ENCODE measurements at regions not wholly inside any gene's neighbourhood (a gene's known extent, or its start where the extent isn't known, plus 50 kb on each side); places are given as distances from the start of the nearest gene placed in this dataset.

DNA sequence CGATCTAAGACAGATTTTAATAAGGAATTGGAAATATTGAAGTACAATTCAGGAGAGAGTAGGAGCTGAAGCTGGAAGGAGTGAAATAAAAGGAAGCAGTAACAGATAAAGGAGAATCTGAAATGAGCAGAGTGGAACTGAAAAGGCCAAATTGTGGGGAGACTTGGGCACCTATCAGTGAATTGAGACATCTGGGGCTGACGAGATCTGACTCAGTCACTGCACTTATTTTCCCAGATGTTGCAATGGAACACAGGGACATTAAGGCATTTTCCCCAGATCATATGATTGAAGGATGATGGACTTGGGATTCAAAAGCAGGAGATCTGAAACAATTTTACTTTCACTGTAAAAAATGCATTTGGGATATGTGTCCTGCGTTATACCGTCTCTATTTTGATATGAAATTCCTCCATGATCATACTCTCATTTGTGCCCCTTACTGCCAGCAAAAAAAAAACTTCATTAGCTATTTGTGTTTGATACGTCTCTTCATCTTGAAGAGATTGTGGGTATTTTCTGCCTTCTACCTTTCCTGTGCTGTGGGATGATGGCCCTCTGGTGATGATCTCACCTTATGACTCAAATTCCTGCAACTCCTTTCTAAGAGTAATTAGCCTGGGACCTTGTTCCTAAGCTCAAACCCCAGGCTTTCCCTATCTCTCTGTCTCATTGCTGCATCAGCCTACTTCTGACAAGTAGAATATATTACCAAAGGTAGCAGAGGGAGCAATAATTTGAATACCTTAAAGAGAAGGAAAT is 278.5 kb upstream of the MAN1A1 start:
- peak; percentile 82 for DNase-seq

GRCh38 chr6:119626884-119627619 is 277.5 kb upstream of the MAN1A1 start:
- no peak for DNase-seq

- peak; percentile 59 for DNase-seq
These were observed 271.4 kb upstream of the MAN1A1 start for GRCh38 chr6:119620846-119621555.

DNA sequence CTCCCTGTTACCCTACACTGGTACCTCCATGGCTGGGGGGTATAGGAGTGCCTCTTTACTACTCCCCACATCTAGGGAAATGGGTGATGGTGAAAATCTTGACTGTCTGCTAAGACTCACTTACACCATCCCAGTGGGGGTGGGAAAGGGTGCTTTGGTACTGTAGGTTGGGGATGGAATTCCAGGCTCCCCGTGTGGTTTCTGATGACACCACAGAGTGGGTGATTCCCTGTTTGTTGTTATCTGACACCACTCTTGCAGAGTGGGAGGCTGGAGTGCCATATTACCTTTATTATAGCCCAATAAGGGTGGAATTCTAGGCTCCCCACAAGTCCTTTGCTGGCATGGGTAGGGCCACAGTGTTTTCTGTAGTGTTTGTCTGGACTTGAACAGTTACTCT is 264.6 kb upstream of the MAN1A1 start:
- no peak for DNase-seq

- DNase-seq: no peak
These were observed 263.4 kb upstream of the MAN1A1 start for GRCh38 chr6:119612911-119613381.

- no peak for DNase-seq
These were observed 262.8 kb upstream of the MAN1A1 start for GRCh38 chr6:119612176-119612891.

- DNase-seq: no peak
These were observed 261.2 kb upstream of the MAN1A1 start for GRCh38 chr6:119610754-119611153.

- DNase-seq: no peak
These were observed 260.7 kb upstream of the MAN1A1 start for GRCh38 chr6:119610265-119610664.

- DNase-seq: no peak
These were observed 260.3 kb upstream of the MAN1A1 start for GRCh38 chr6:119609865-119610264.

DNA sequence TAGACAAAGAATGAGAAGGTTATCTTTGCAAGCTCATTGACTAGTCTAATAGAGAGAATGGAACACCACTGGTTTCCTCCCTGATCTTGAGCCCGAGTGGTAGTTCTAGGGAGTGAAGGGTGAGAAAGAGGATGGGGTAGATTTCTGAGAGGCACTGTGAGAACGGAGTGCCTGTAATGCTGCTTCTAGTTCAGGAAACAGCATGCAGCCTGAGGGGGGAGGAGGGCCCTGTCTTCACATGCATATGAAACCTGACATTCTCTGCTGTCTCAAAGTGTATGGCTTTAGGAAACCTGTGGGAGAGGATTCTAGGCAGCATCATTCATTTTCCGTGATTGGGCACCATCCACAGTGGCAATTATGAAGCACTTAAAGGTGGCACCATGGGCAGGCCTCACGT is 259.4 kb upstream of the MAN1A1 start:
- peak; percentile 60 for DNase-seq

DNA sequence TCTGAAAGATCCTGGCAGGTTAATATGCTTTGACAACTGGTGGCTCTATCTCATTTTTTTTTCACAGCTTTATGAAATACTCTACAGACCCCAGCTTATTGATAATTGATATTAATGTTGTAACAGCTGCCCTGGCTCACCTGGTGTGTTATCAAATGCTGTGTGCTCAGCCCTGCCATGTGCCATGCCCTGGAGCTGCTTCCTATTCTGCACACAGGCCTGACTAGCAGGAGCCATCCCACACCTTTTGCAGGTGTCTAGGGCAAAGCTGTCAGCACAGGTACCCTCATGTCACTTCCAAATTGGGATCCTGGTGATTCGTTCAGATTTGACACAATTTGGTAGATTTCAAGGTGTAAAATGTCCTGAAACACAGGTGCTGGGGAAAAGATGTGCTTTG is 254.6 kb upstream of the MAN1A1 start:
- no peak for DNase-seq

DNA sequence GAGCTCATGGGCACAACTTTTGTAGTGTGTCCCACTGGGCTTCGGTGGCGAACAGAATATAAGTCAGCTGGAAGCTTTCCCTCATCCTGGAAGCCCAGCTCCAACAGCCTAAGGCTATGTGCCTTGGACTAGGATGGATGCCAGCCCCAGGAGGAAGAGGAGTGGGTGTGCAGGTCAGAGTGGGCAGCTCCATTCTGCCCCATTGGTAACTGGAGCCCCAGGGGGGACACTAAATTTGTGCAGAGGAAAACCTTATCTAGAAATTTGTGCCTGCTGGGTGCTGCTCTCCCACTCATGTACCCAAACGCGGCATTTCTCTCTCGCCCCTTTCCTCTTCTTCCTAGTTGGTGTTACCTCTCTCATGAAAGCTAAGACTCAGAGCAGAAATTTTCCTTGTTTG is 253.9 kb upstream of the MAN1A1 start:
- DNase-seq: no peak

- DNase-seq: no peak
These were observed 252.9 kb upstream of the MAN1A1 start for GRCh38 chr6:119602215-119603178.

GRCh38 chr6:119598883-119599282 is 249.3 kb upstream of the MAN1A1 start:
- no peak for DNase-seq

DNA sequence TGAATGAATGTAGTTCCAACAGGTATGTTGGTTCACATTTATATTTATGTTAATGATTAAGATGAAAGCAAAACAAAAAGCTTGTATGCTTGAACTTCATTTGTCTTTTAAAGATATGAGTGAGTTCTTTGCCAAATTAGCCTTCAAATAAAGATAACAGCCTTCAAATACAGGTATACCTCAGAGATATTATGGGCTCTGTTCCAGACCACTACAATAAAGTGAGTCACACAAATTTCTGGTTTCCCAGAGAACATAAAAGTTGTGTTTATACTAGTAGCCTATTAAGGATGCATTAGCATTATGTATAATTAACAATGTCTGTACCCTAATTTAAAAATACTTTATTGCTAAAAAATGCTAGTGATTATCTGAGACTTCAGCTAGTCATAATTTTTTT is 245.3 kb upstream of the MAN1A1 start:
- DNase-seq: no peak

DNA sequence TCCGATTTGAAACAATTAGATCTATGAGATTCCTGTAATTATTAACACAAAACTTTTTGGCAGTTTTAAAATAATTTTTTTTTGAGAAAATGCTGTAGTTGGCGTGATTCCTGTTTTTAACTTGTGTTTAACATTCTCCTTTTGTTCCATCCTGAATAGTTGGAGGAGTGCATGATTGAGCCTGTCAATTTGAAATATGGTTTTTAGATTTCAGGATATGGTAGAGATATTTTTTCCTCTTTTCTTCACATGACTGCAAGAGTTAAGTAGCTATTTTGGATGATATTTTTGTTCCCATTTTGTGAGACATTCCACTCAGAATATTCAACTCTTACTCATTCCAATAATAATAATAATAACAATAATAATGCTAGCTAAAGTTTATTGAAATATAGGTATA is 241.7 kb upstream of the MAN1A1 start:
- no peak for DNase-seq

DNA sequence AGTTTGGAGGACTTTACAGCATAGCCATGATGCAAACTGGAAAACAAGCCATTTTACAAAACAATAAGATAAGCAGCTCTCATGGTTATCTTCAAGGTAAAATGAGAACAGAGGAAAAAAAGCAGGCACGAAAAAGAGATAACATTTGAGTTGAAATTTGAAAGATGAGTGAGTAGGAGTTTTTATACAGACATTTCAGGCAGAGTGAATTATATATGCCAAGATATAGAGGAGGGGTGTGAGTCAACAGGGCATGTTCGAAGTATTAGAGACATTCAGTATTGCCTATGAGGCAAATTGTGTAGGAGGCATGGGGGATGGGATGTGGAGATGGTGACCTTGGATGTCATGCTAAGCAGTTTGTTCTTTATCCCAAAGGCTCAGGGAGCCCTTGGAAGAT is 240.5 kb upstream of the MAN1A1 start:
- no peak for DNase-seq

DNA sequence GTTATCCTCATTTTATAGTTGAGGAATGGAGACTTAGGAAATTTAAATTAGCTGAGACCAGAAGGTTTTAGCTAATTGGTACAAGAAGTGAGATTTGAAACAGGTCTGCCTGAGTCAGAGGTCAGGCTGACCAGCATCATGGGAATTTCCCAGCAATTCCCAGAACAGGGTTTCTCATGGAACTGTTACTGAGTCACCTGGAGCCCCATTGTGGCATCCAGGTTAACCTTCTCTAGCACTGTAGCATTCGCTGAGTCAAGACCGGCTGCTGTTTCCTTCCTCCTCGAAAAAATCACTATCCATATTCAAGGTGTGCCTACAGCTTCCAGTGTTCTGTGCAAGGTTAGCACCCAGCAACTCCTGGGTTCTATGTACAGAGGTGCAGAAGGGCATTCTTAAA is 238.0 kb upstream of the MAN1A1 start:
- peak; percentile 86 for DNase-seq

DNA sequence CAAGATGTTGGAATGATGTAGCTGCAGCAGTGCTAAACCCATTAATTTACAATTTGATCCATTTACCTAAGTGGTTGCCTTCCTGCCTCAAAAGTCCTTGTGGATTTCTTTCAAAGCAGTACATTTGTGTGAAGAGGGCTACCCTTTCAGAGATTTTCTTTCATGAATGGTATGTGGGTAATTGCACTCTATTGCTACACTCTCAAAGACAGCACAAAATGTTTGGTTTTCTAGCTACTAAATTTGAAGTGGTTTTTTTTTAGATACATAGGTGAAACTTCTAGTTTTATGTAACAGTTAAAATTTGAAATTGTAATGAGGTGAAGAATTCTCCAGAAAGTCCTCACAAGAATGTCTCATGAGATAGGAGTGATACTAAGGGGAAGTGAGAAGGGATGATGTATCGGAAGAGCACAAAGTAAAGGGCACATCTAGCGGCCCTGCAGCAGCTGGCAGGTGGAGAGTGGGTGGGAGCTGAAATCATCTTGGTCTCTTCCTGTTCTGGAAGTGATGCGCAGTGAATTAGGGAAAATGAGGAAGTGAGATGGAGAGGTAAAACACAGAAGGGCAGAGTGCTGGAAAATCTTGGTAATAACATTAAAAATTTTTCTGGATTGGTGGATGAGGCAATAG is 236.8 kb upstream of the MAN1A1 start:
- no peak for DNase-seq

DNA sequence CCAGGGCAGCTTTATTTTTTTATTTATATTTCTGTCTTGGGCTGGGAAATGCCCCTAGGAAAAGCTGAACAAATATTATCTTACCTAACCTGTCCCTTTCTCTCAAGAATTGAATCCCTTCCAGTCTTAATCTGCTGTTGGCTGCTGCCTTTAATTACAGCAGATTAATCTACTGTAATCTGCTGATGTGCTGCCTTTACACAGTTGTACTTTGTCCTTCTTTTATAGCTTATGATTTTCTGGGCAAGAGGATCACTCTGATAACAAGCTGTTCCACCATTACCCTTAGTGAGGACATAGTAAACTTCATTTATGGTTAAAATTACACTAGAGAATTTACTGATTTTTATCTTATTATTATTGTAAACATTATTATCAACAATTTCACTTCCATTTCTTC is 234.5 kb upstream of the MAN1A1 start:
- DNase-seq: no peak

DNA sequence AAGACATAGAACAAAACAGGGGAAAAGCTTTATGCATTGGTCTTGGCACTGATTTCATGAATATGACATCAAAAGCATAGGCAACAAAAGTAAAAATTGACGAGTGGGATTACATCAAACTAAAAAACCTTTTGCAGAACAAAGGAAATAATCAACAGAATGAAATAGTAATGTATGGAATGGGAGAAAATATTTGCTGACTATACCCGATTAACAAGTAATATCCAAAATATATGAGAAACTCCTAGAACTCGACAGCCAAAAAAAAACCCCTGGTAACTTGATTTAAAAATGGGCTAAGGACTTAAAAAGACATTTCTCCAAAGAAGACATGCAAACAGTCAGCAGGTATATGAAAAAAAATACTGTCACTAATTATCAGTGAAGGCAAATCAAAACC is 231.7 kb upstream of the MAN1A1 start:
- DNase-seq: no peak

All from islet precursor cell (in vitro differentiated cells).